ENCODE measurements at regions not wholly inside any gene's neighbourhood (a gene's known extent, or its start where the extent isn't known, plus 50 kb on each side); places are given as distances from the start of the nearest gene placed in this dataset.

GRCh38 chr6:150723857-150724256 is 124.2 kb downstream of the PLEKHG1 start:
- TF ChIP-seq CTCF (conservative IDR thresholded peaks at IDR 0.05) (no peak), EZH2 (IDR thresholded peaks at IDR 0.05; ENCODE audit: low read depth) (no peak)

All from PC-9 (cell line).